Mesothelial cell of epicardium (in vitro differentiated cells): ENCODE measurements at regions not wholly inside any gene's neighbourhood (a gene's known extent, or its start where the extent isn't known, plus 50 kb on each side); places are given as distances from the start of the nearest gene placed in this dataset.

Experiments
- DNase-seq, 2 experiments: peaks; one replicate each; pipeline ENCODE4 v3.0.0; 2021; ENCODE audit warnings: low spot score in 2 of 2; ENCODE audit not compliant: unreplicated experiment in 2 of 2
- H3K27ac Mint-ChIP-seq: 2 replicates; pipeline ENCODE4 v1.8.0; 2021; ENCODE audit warnings: mixed read lengths
- H3K27me3 Mint-ChIP-seq: 2 replicates; pipeline ENCODE4 v1.8.0; 2021; ENCODE audit warnings: low read depth, mixed read lengths
- H3K36me3 Mint-ChIP-seq: 2 replicates; pipeline ENCODE4 v1.8.0; 2021; ENCODE audit warnings: mixed read lengths
- H3K4me1 Mint-ChIP-seq: 2 replicates; pipeline ENCODE4 v1.8.0; 2021; ENCODE audit warnings: mixed read lengths
- H3K4me3 Mint-ChIP-seq: 2 replicates; pipeline ENCODE4 v1.8.0; 2021; ENCODE audit warnings: mild to moderate bottlenecking, moderate library complexity, mixed read lengths
- H3K9me3 Mint-ChIP-seq: 2 replicates; pipeline ENCODE4 v1.8.0; 2021; ENCODE audit warnings: mixed read lengths
- TF ChIP-seq, protein P1 (sequence below): fragments of 200-600 bp; sonication (generic); IDR thresholded peaks from one replicate; pipeline ENCODE4 v1.5.0; 2021; ENCODE audit warnings: antibody characterized with exemption; ENCODE audit not compliant: unreplicated experiment

DNA sequence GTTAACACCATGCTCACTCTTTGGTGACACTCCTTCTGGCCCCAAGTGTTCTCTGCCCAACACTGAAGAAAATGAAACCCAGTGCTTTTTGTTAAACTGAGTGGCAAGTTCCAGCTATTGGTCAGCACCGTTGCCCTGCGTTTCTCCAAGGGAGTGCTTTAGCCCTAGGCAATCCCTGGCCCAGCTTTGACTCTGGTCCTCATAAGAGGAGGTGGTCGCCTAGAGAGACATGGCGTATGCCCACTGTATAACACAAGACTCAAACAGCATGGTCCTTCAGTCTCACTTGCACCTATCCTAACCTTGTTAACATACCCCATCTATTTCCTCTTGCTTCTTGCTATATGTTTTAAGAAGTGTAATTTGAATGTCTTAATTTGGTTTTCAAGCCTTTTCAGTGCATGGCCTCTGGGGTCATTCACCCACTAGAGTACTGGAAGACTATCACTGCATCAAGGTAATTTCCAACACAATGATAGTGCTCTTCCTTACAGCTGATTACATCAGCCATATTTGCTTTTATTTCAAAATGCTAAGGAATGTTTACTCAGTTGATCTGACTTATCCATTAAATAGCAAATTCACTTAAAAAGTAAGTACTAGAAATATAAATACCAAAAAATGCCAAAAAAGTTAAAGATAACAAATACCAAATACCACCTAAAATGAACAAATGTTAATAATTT lies 190.5 kb upstream of the SOX21 start:
- no peak overlapping the region for H3K4me3 Mint-ChIP-seq
- H3K27ac Mint-ChIP-seq: no peak overlapping the region
- no peaks in the 10 kb centered on the region for H3K36me3 Mint-ChIP-seq
- no peaks in the 10 kb centered on the region for H3K9me3 Mint-ChIP-seq
- H3K27me3 Mint-ChIP-seq: peaks cover 37% of the 10 kb centered on the region
- no peaks in the 10 kb centered on the region for H3K4me1 Mint-ChIP-seq
- TF ChIP-seq, protein P1, sequence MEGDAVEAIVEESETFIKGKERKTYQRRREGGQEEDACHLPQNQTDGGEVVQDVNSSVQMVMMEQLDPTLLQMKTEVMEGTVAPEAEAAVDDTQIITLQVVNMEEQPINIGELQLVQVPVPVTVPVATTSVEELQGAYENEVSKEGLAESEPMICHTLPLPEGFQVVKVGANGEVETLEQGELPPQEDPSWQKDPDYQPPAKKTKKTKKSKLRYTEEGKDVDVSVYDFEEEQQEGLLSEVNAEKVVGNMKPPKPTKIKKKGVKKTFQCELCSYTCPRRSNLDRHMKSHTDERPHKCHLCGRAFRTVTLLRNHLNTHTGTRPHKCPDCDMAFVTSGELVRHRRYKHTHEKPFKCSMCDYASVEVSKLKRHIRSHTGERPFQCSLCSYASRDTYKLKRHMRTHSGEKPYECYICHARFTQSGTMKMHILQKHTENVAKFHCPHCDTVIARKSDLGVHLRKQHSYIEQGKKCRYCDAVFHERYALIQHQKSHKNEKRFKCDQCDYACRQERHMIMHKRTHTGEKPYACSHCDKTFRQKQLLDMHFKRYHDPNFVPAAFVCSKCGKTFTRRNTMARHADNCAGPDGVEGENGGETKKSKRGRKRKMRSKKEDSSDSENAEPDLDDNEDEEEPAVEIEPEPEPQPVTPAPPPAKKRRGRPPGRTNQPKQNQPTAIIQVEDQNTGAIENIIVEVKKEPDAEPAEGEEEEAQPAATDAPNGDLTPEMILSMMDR: no peak
- no peak for DNase-seq

DNA sequence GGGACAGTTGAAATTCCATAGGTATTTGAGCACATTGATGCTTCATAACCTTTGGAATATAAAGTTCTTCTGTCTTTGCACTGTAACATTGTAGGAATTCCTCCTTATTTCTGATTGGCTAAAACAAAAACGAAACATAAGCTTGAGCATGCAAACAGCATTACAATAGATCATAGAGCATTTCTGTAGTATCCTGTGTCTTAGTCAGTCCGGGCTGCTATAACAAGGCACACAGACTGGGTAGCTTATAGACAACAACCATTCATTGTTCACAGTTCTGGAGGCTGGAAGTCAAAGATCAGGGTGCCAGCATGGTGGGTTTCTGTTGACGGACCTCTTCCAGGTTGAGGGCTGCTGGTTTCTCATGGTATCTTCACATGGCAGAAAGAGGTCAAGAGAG lies 188.7 kb upstream of the SOX21 start:
- Mint-ChIP-seq H3K36me3 (no peaks in the 10 kb centered on the region), H3K4me1 (no peaks in the 10 kb centered on the region), H3K27ac (no peak overlapping the region), H3K9me3 (no peaks in the 10 kb centered on the region), H3K4me3 (no peak overlapping the region), H3K27me3 (peaks cover 29% of the 10 kb centered on the region)
- TF ChIP-seq, protein P1: no peak
- no peak for DNase-seq

DNA sequence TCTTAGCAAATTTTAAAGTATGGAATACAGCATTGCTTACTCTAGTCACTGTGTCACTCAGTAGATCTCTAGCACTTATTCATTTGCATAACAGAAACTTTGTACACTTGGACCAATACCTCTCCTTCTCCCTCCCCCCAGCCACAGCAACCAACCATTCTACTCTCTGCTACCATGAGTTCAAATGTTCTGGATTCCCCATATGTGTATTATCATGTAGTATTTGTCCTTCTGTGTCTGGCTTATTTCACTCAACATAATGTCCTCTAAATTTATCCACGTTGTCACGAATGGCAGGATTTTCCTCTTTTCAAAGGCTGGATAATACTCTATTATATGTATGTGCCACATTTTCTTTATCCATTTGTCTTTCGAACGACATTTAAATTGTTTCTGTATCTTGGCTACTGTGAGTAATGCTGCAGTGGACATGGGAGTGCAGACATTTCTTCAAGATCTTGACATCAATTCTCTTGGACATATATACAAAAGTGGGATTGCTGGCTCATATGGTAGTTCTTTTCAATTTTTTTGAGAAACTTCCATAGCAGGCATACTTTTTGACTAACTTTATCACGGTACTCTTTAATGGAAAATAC lies 184.5 kb upstream of the SOX21 start:
- no peaks in the 10 kb centered on the region for H3K9me3 Mint-ChIP-seq
- TF ChIP-seq, protein P1: no peak
- no peak overlapping the region for H3K4me3 Mint-ChIP-seq
- H3K27me3 Mint-ChIP-seq: peaks cover 2% of the 10 kb centered on the region
- H3K36me3 Mint-ChIP-seq: no peaks in the 10 kb centered on the region
- H3K27ac Mint-ChIP-seq: no peak overlapping the region
- no peak for DNase-seq
- H3K4me1 Mint-ChIP-seq: no peaks in the 10 kb centered on the region

DNA sequence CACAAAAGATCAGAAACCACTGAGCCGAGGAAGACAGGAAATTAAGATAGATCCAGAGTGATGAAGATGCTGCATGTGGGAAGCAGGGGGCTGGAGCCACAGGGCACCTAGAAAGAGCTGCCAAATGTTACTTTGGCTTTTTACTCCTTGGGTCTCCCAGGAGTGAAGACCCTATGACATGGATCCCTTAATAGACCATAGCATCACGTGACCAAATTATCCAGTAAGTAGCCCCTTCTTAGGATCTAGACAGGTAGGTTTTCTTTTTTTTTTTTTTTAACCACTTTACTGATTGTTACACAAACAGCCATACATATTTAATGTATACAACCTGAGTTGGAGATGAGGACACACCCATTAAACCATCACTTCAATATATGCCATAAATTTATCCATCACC lies 183.9 kb upstream of the SOX21 start:
- Mint-ChIP-seq H3K4me3 (no peak overlapping the region), H3K4me1 (no peaks in the 10 kb centered on the region), H3K9me3 (no peaks in the 10 kb centered on the region), H3K27me3 (peaks cover 2% of the 10 kb centered on the region), H3K36me3 (no peaks in the 10 kb centered on the region), H3K27ac (no peak overlapping the region)
- no peak for DNase-seq
- TF ChIP-seq, protein P1: no peak

DNA sequence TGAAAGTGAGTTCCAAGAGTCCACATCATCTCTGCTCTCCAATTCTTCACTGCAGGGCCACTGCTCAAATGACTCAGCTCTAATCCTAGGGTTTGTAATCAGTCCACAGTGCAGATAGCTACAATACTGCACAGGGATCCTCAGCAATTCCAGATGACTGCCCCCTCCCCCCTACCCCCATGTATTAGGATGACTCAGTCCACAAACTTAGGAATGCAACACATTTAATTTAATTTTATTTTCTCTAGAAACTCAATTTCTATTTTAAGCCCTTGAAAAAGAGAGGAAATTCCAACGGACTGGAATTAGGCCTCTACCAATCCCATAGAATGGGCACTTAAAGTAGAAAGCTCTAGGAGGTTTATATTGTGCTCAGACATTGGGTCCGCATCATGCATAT lies 173.8 kb upstream of the SOX21 start:
- no peak for DNase-seq
- H3K36me3 Mint-ChIP-seq: no peaks in the 10 kb centered on the region
- no peaks in the 10 kb centered on the region for H3K9me3 Mint-ChIP-seq
- H3K27ac Mint-ChIP-seq: no peak overlapping the region
- TF ChIP-seq, protein P1: no peak
- no peak overlapping the region for H3K4me3 Mint-ChIP-seq
- peaks cover 8% of the 10 kb centered on the region for H3K27me3 Mint-ChIP-seq
- H3K4me1 Mint-ChIP-seq: no peaks in the 10 kb centered on the region

DNA sequence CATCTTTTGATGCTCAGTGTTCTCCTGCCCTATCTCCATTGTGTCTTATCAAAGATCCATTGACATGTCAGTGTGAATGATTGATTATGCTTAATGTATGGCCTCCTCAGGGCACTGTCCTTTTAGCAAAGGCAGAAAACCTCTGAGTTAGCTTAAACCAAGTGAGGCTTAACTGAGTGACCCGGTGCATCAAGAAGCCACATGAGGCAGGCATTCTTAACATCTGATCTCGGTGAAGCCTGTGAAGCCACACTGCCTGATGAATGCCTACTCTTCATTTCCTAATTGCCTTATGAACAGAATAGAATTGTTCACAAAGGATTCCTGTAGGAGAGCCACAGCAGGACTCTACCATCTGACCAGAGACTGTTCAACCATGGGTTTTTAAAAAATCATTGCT lies 168.1 kb upstream of the SOX21 start:
- peaks cover 16% of the 10 kb centered on the region for H3K27me3 Mint-ChIP-seq
- no peak overlapping the region for H3K4me3 Mint-ChIP-seq
- H3K4me1 Mint-ChIP-seq: no peaks in the 10 kb centered on the region
- TF ChIP-seq, protein P1: no peak
- H3K36me3 Mint-ChIP-seq: no peaks in the 10 kb centered on the region
- peaks cover 8% of the 10 kb centered on the region for H3K9me3 Mint-ChIP-seq
- H3K27ac Mint-ChIP-seq: no peak overlapping the region
- no peak for DNase-seq
